ENCODE measurements at regions not wholly inside any gene's neighbourhood (a gene's known extent, or its start where the extent isn't known, plus 50 kb on each side); places are given as distances from the start of the nearest gene placed in this dataset.

DNA sequence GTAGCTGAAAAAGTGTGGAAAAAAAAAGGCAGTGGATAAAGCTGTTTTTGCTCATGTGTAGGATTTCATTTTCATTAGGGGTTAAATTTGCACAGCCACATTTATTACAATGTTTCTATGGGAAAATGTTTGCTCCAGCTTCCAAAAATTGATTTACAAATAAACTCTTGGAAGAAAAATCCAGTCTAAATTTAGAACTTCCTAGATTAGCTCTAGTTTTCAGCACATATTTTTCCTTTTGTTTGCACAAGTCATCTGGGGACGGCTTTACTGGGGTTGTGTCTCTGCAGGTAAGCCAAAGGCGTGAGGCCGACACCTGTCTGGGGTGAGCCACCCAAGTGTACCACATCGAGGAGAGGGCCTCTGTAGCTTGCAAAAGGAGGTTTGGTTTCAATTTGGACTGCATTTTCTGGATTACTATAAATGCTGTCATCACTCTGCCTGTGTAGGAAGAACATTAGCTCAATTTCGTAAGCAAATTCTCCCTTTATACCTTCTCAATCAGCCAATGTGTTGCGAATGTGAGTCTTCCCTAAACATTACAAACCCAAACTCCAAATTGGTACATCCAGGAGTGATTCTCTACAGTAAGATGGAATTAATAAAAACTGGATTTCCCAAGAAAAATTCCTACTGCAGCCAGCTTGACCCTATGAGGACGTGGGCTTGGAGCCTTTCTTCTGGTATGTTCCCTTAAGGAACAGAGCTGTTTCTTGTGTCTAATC is 89.5 kb upstream of the ZNF438 start:
- Histone ChIP-seq H3K4me1 (no peaks in the 10 kb centered on the region), H3K27me3 (ENCODE audit: insufficient read depth in 3 of 3, low read length in 2 of 3) (no peaks in the 10 kb centered on the region), H3K4me3 (no peak overlapping the region), H3K9me3 (no peaks in the 10 kb centered on the region), H3K27ac (no peak overlapping the region), H3K36me3 (ENCODE audit: insufficient read depth in 1 of 2, low read depth in 1 of 2) (no peaks in the 10 kb centered on the region)
- DNase-seq (no peak), ATAC-seq (no peak)
- WGBS, 3 donors, result 50 to 64% (median 62%) methylated on average over 7 of the region's 7 CpGs
- TF ChIP-seq, protein P1, sequence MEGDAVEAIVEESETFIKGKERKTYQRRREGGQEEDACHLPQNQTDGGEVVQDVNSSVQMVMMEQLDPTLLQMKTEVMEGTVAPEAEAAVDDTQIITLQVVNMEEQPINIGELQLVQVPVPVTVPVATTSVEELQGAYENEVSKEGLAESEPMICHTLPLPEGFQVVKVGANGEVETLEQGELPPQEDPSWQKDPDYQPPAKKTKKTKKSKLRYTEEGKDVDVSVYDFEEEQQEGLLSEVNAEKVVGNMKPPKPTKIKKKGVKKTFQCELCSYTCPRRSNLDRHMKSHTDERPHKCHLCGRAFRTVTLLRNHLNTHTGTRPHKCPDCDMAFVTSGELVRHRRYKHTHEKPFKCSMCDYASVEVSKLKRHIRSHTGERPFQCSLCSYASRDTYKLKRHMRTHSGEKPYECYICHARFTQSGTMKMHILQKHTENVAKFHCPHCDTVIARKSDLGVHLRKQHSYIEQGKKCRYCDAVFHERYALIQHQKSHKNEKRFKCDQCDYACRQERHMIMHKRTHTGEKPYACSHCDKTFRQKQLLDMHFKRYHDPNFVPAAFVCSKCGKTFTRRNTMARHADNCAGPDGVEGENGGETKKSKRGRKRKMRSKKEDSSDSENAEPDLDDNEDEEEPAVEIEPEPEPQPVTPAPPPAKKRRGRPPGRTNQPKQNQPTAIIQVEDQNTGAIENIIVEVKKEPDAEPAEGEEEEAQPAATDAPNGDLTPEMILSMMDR (IDR thresholded peaks at IDR 0.05), result no peak
- intact Hi-C loops (cut with DNase I), result no loop called here

DNA sequence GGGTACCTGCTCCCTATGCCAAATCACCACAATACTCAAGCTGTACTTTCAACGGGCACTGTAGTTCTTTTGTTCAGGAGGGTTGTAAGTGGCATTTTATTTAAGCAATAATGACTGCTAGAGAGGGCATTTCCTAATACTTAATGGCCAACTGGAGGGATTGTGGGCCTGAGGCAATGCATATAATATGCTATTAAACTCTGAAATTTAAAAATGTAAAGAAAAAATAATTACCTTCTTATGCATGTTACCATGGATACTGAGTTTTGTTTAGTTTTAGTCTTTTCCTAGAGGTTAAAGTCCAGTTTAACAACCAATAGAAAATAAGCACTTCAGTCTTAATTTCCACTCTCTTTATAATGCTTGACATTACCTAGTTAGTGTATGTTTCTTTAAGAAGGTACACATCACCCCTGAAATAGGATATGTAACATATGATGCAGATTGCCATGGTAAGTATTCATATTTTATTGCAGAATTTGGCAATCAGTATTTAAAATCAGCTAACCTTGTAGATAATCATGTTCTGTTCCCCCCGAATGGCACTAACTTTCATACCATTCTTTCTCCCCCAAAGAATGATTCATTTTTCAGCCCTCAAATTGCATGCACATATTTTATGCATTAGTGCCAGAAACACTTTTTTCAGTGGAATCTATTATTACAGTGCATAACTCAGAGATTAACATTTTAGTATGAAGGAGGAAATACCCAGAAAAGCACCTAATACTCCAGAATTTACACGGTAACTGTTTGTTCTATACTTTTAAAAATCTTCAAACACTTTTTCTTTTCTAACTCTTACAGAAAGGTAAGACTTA is 90.3 kb upstream of the ZNF438 start:
- ATAC-seq, result no peak
- Histone ChIP-seq H3K4me1 (no peaks in the 10 kb centered on the region), H3K9me3 (no peaks in the 10 kb centered on the region), H3K4me3 (no peak overlapping the region), H3K27ac (no peak overlapping the region), H3K36me3 (ENCODE audit: insufficient read depth in 1 of 2, low read depth in 1 of 2) (no peaks in the 10 kb centered on the region), H3K27me3 (ENCODE audit: insufficient read depth in 3 of 3, low read length in 2 of 3) (no peaks in the 10 kb centered on the region)
- no peak for DNase-seq
- WGBS, 3 donors, result 51 to 67% (median 60%) methylated on average over 3 of the region's 3 CpGs
- TF ChIP-seq, protein P1 (IDR thresholded peaks at IDR 0.05), result no peak
- intact Hi-C loops (cut with DNase I), result no loop called here

DNA sequence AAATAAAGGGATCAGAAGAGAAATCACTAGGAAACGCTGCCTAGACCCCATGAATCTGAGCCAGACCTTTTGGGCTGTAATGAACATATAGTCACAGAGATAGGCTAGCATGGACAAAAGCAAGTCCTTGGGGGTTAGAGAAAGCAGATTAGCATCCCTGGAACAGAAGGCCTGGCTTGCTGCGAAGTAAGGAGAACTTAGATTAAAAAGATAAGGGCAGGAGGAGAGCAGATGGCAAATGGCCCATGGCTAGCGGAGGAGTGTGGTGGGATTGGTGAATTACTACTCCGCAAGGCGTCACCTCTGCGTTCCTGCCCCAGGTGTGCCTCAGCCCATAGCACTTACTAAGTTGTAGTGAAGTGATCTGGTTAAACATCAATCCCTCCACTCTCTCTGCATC is 92.3 kb upstream of the ZNF438 start:
- intact Hi-C loops (cut with DNase I), result no loop called here
- Histone ChIP-seq H3K27me3 (ENCODE audit: insufficient read depth in 3 of 3, low read length in 2 of 3) (no peaks in the 10 kb centered on the region), H3K27ac (no peak overlapping the region), H3K36me3 (ENCODE audit: insufficient read depth in 1 of 2, low read depth in 1 of 2) (no peaks in the 10 kb centered on the region), H3K4me1 (no peaks in the 10 kb centered on the region), H3K9me3 (no peaks in the 10 kb centered on the region), H3K4me3 (no peak overlapping the region)
- 96 to 99% (median 98%) methylated on average over 6 of the region's 6 CpGs for WGBS, 3 donors
- TF ChIP-seq, protein P1 (IDR thresholded peaks at IDR 0.05), result no peak
- DNase-seq (no peak), ATAC-seq (no peak)

DNA sequence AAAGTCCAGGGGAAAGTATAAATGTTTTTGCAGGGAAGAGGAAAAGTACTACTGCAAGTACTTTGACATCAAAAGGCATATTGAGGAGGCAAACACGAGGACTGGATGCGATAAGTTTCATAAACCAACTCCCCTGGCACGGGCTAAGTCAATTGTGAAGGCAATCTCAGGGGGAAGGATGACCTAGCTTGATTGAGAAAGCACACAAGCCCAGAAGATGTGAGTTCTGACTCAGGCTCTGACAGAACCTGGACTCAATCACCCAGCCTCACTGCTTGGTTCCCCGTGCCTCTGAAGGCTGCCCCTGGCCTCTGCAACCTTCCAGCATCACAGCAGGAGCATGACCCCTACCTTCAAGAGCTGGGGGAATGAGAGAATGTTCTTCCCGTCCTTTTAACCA is 93.2 kb upstream of the ZNF438 start:
- WGBS, 3 donors, result 80 to 91% (median 85%) methylated on average over 5 of the region's 5 CpGs

More for the DNA sequence above, 93.2 kb upstream of the ZNF438 start:
- no peaks in the 10 kb centered on the region for H3K4me1 ChIP-seq
- no peaks in the 10 kb centered on the region for H3K27me3 ChIP-seq (ENCODE audit: insufficient read depth in 3 of 3, low read length in 2 of 3)
- no peak overlapping the region for H3K4me3 ChIP-seq
- no peaks in the 10 kb centered on the region for H3K36me3 ChIP-seq (ENCODE audit: insufficient read depth in 1 of 2, low read depth in 1 of 2)
- no peak for ATAC-seq
- intact Hi-C loops (cut with DNase I), result no loop called here
- H3K9me3 ChIP-seq, result no peaks in the 10 kb centered on the region
- DNase-seq, result no peak
- no peak overlapping the region for H3K27ac ChIP-seq
- TF ChIP-seq, protein P1 (IDR thresholded peaks at IDR 0.05), result no peak
